Gastroesophageal sphincter (tissue), 4 donors: ENCODE measurements at regions not wholly inside any gene's neighbourhood (a gene's known extent, or its start where the extent isn't known, plus 50 kb on each side); places are given as distances from the start of the nearest gene placed in this dataset.

ENCODE experiments used
- ATAC-seq: fragments of 150-250 bp; one replicate; pipeline ENCODE4 v1.9.1; 2016; ENCODE audit warnings: mild to moderate bottlenecking, moderate library complexity
- H3K27ac ChIP-seq, 4 donors: fragments of 200-600 bp; sonication (generic) in 3 of 4; 1 replicate in 3 of 4; 2 replicates in 1 of 4; pipeline ENCODE4 v1.5.1; 2016 to 2019
- H3K27me3 ChIP-seq: fragments of 200-600 bp; sonication (generic); one replicate; pipeline ENCODE4 v1.5.1; 2019
- H3K36me3 ChIP-seq, 2 donors: fragments of 200-600 bp; sonication (generic); one replicate each; pipeline ENCODE4 v1.5.1; 2019; ENCODE audit warnings: control low read depth in 1 of 2
- H3K4me1 ChIP-seq, 3 donors: fragments of 200-600 bp; sonication (generic); 1 replicate in 2 of 3; 2 replicates in 1 of 3; pipeline ENCODE4 v1.5.1; 2016 to 2019; ENCODE audit warnings: control low read depth in 2 of 3
- H3K4me3 ChIP-seq, 2 donors: fragments of 200-600 bp; sonication (generic); one replicate each; pipeline ENCODE4 v1.5.1; 2019; ENCODE audit warnings: mild to moderate bottlenecking in 1 of 2, moderate library complexity in 1 of 2
- H3K9me3 ChIP-seq, 3 donors: fragments of 200-600 bp; sonication (generic); one replicate each; pipeline ENCODE4 v1.5.1; 2017 to 2019; ENCODE audit warnings: control low read depth in 2 of 3
- CTCF ChIP-seq, 4 experiments: fragments of 200-600 bp in 2 of 4; fragments of 450-650 bp in 2 of 4; sonication (generic) in 1 of 4; IDR thresholded peaks; one replicate each; pipeline ENCODE4 v1.5.1; 2017 to 2019; ENCODE audit warnings: antibody characterized with exemption in 4 of 4, mild to moderate bottlenecking in 2 of 4, moderate library complexity in 2 of 4
- EP300 ChIP-seq: sonication (generic); formaldehyde crosslinking; IDR thresholded peaks from one replicate; pipeline ENCODE4 v1.6.1; 2017; ENCODE audit warnings: antibody characterized with exemption, mild to moderate bottlenecking
- POLR2A ChIP-seq, 2 donors: fragments of 450-650 bp; IDR thresholded peaks; one replicate each; pipeline ENCODE4 v1.6.1; 2017; ENCODE audit warnings: antibody characterized with exemption in 2 of 2, mild to moderate bottlenecking in 2 of 2, moderate library complexity in 1 of 2
- POLR2AphosphoS5 ChIP-seq: sonication (generic); formaldehyde crosslinking; IDR thresholded peaks from one replicate; pipeline ENCODE4 v1.6.1; 2017; ENCODE audit warnings: antibody characterized with exemption
- WGBS, 2 donors: methylation state at CpG; one replicate each; pipeline ENCODE4 v1.1.5; 2018; ENCODE audit warnings: low coverage in 1 of 2; 5-methylcytosine and 5-hydroxymethylcytosine counted together

- ATAC-seq, result no peak
- 55 to 65% methylated on average over 2 of the region's 2 CpGs for WGBS, 2 donors
- H3K9me3 ChIP-seq, result peaks cover 0 to 6% (median 0%) of the 10 kb centered on the region in 3 donors
- no peaks in the 10 kb centered on the region for H3K4me1 ChIP-seq
- no peaks in the 10 kb centered on the region for H3K27me3 ChIP-seq
- no peak overlapping the region for H3K27ac ChIP-seq
- H3K4me3 ChIP-seq, result no peak overlapping the region
- TF ChIP-seq CTCF (IDR thresholded peaks at IDR 0.05), result no peak
- TF ChIP-seq EP300, result no peak
- TF ChIP-seq POLR2A (IDR thresholded peaks at IDR 0.05), result no peak
- TF ChIP-seq POLR2AphosphoS5, result no peak
- H3K36me3 ChIP-seq, result no peaks in the 10 kb centered on the region
These were observed 1008.5 kb upstream of the EEF2KMT start for GRCh38 chr16:6106061-6106460.

GRCh38 chr16:6105115-6105514, 1007.5 kb upstream of the EEF2KMT start:
- no peak for ATAC-seq
- Histone ChIP-seq H3K4me1 (no peaks in the 10 kb centered on the region), H3K4me3 (no peak overlapping the region), H3K36me3 (no peaks in the 10 kb centered on the region), H3K27ac (no peak overlapping the region), H3K9me3 (peaks cover 0 to 6% (median 0%) of the 10 kb centered on the region in 3 donors), H3K27me3 (no peaks in the 10 kb centered on the region)
- TF ChIP-seq POLR2A (IDR thresholded peaks at IDR 0.05) (no peak), EP300 (no peak), CTCF (IDR thresholded peaks at IDR 0.05) (no peak), POLR2AphosphoS5 (no peak)
- WGBS, 2 donors, result 55 to 68% methylated on average over 2 to 3 of the region's 3 CpGs

GRCh38 chr16:6104428-6104827, 1006.8 kb upstream of the EEF2KMT start:
- no peak for ATAC-seq
- TF ChIP-seq EP300 (no peak), CTCF (IDR thresholded peaks at IDR 0.05) (no peak), POLR2A (IDR thresholded peaks at IDR 0.05) (no peak), POLR2AphosphoS5 (no peak)
- H3K4me3 ChIP-seq, result no peak overlapping the region
- H3K27ac ChIP-seq, result no peak overlapping the region
- WGBS, 2 donors, result 55 to 73% methylated on average over 2 to 3 of the region's 3 CpGs
- no peaks in the 10 kb centered on the region for H3K27me3 ChIP-seq
- H3K36me3 ChIP-seq, result no peaks in the 10 kb centered on the region
- no peaks in the 10 kb centered on the region for H3K4me1 ChIP-seq
- peaks cover 0 to 6% (median 0%) of the 10 kb centered on the region in 3 donors for H3K9me3 ChIP-seq

GRCh38 chr16:6103561-6103960, 1006.0 kb upstream of the EEF2KMT start:
- Histone ChIP-seq H3K36me3 (no peaks in the 10 kb centered on the region), H3K4me3 (no peak overlapping the region), H3K27me3 (no peaks in the 10 kb centered on the region), H3K27ac (no peak overlapping the region), H3K9me3 (peaks cover 0 to 6% (median 0%) of the 10 kb centered on the region in 3 donors), H3K4me1 (no peaks in the 10 kb centered on the region)
- WGBS, 2 donors, result 0 to 57% methylated on average over 1 to 2 of the region's 2 CpGs
- no peak for ATAC-seq
- TF ChIP-seq EP300, result no peak
- TF ChIP-seq POLR2A (IDR thresholded peaks at IDR 0.05), result no peak
- no peak for TF ChIP-seq POLR2AphosphoS5
- TF ChIP-seq CTCF (IDR thresholded peaks at IDR 0.05), result no peak

- 79 to 93% methylated on average over 4 of the region's 4 CpGs for WGBS, 2 donors
- H3K4me3 ChIP-seq, result no peak overlapping the region
- no peaks in the 10 kb centered on the region for H3K36me3 ChIP-seq
- H3K9me3 ChIP-seq, result peaks cover 0 to 3% (median 0%) of the 10 kb centered on the region in 3 donors
- H3K27me3 ChIP-seq, result no peaks in the 10 kb centered on the region
- ATAC-seq, result no peak
- no peak overlapping the region for H3K27ac ChIP-seq
- H3K4me1 ChIP-seq, result no peaks in the 10 kb centered on the region
- TF ChIP-seq EP300 (no peak), CTCF (IDR thresholded peaks at IDR 0.05) (no peak), POLR2AphosphoS5 (no peak), POLR2A (IDR thresholded peaks at IDR 0.05) (no peak)
These were observed 1001.5 kb upstream of the EEF2KMT start for GRCh38 chr16:6099102-6099501.
